IMR-90 (cell line): ENCODE measurements at regions not wholly inside any gene's neighbourhood (a gene's known extent, or its start where the extent isn't known, plus 50 kb on each side); places are given as distances from the start of the nearest gene placed in this dataset.
A peak's percentile ranks its signal among the peaks of the same experiment; 100 is the strongest.

Source experiments
- BHLHE40 ChIP-seq: fragments of 150-350 bp; IDR thresholded peaks from 2 replicates; pipeline ENCODE4 v1.6.1; 2016; ENCODE audit warnings: mild to moderate bottlenecking, low read depth, low read length
- POLR2A ChIP-seq: IDR thresholded peaks from 2 replicates; pipeline ENCODE4 v1.6.1; 2012; ENCODE audit warnings: mild to moderate bottlenecking, low read depth, low read length
- RFX5 ChIP-seq: IDR thresholded peaks from 2 replicates; pipeline ENCODE4 v1.8.0; 2012; ENCODE audit warnings: low read depth, mild to moderate bottlenecking, low read length, moderate library complexity
- TF ChIP-seq, protein P1 (sequence below): fragments of 150-350 bp; IDR thresholded peaks from 2 replicates; pipeline ENCODE4 v1.6.1; 2016; ENCODE audit warnings: low read depth, mild to moderate bottlenecking, low read length, moderate library complexity, borderline replicate concordance
- TF ChIP-seq, protein P2 (sequence below): conservative IDR thresholded peaks from 2 replicates; pipeline ENCODE4 v1.5.1; 2012; ENCODE audit warnings: mild to moderate bottlenecking, low read depth, low read length, improper control_type of control experiment
- TF ChIP-seq, protein P3 (sequence below): fragments of 150-350 bp; IDR thresholded peaks from 2 replicates; pipeline ENCODE4 v1.6.1; 2017; ENCODE audit warnings: mild to moderate bottlenecking, antibody characterized with exemption, low read length, low read depth

DNA sequence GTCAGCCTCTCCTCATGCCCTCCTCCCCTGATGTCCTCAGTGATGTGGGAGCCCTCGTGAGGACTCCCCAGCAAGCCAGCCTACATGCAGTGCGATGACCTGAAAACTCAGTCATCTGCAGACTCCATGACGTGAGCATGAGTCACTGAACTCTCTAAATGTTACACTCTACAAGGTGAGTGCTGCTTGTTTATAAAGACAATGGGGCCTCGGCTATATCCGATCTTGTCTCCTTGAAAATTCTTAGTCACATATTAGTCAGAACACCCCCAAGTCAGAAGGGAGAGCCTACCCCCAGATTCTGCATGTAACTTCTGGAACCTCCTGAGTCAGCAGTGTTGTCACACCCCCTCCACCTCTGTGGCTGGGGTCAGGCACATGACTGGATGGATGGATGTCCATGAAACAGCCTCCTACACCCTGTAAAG lies 673.8 kb downstream of the INHBA start:
- TF ChIP-seq, protein P1, sequence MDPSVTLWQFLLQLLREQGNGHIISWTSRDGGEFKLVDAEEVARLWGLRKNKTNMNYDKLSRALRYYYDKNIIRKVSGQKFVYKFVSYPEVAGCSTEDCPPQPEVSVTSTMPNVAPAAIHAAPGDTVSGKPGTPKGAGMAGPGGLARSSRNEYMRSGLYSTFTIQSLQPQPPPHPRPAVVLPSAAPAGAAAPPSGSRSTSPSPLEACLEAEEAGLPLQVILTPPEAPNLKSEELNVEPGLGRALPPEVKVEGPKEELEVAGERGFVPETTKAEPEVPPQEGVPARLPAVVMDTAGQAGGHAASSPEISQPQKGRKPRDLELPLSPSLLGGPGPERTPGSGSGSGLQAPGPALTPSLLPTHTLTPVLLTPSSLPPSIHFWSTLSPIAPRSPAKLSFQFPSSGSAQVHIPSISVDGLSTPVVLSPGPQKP: no peak
- TF ChIP-seq, protein P2, sequence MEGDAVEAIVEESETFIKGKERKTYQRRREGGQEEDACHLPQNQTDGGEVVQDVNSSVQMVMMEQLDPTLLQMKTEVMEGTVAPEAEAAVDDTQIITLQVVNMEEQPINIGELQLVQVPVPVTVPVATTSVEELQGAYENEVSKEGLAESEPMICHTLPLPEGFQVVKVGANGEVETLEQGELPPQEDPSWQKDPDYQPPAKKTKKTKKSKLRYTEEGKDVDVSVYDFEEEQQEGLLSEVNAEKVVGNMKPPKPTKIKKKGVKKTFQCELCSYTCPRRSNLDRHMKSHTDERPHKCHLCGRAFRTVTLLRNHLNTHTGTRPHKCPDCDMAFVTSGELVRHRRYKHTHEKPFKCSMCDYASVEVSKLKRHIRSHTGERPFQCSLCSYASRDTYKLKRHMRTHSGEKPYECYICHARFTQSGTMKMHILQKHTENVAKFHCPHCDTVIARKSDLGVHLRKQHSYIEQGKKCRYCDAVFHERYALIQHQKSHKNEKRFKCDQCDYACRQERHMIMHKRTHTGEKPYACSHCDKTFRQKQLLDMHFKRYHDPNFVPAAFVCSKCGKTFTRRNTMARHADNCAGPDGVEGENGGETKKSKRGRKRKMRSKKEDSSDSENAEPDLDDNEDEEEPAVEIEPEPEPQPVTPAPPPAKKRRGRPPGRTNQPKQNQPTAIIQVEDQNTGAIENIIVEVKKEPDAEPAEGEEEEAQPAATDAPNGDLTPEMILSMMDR: no peak
- TF ChIP-seq POLR2A (no peak), BHLHE40 (peak; percentile 91), RFX5 (0 out of 2 replicates have a peak, but pooled peaks have one; percentile 2)
- TF ChIP-seq, protein P3, sequence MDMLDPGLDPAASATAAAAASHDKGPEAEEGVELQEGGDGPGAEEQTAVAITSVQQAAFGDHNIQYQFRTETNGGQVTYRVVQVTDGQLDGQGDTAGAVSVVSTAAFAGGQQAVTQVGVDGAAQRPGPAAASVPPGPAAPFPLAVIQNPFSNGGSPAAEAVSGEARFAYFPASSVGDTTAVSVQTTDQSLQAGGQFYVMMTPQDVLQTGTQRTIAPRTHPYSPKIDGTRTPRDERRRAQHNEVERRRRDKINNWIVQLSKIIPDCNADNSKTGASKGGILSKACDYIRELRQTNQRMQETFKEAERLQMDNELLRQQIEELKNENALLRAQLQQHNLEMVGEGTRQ: peak; percentile 77
